ENCODE measurements at regions not wholly inside any gene's neighbourhood (a gene's known extent, or its start where the extent isn't known, plus 50 kb on each side); places are given as distances from the start of the nearest gene placed in this dataset.
A peak's percentile ranks its signal among the peaks of the same experiment; 100 is the strongest.

DNA sequence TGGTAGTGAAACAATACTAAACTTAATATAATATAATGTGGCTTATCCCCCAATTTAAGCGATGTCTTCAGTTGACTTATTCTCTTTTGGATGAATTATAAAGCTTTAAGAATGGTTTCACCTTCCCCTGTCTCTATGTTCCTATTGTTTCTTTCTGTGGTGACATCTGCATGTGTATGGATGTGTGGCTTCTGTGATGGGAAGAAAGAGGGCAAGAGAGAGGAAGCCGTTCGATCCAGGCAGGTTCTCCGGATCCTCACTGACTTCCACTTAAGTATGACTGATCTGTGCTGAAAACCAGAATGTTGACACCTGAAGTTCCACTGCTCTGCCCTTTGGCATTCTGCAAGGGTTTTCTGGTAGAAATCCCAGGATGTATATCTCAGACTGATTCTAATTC is 1150.8 kb downstream of the STPG2 start:
- Histone ChIP-seq H3K36me3 (ENCODE audit: control insufficient read depth, insufficient read depth, low read length) (no peaks in the 10 kb centered on the region), H3K27ac (ENCODE audit: low read depth, low read length) (no peak overlapping the region), H3K4me3 (ENCODE audit: low read length) (no peak overlapping the region), H3K9ac (ENCODE audit: extremely low read depth, low read length, poor library complexity, severe bottlenecking) (no peak overlapping the region), H3K4me1 (ENCODE audit: control insufficient read depth, insufficient read depth, low read length) (no peaks in the 10 kb centered on the region), H3K9me3 (ENCODE audit: control insufficient read depth, low read length) (no peaks in the 10 kb centered on the region), H3K27me3 (ENCODE audit: control insufficient read depth, insufficient read depth, low read length, poor library complexity, severe bottlenecking) (no peaks in the 10 kb centered on the region)
- TF ChIP-seq CTCF (conservative IDR thresholded peaks at IDR 0.05), result no peak
- DNase-seq, result no peak
- Mint-ChIP-seq H3K9me3 (no peaks in the 10 kb centered on the region), H3K4me3 (no peak overlapping the region), H3K27ac (no peak overlapping the region), H3K36me3 (ENCODE audit: low read depth) (no peaks in the 10 kb centered on the region), H3K4me1 (peaks cover 4% of the 10 kb centered on the region), H3K27me3 (ENCODE audit: insufficient read depth) (no peaks in the 10 kb centered on the region)
- WGBS, 2 experiments (ENCODE audit: insufficient coverage in 1 of 2, insufficient read length in 1 of 2), result 83% methylated on average over 3 of the region's 4 CpGs; no CpG with 5 or more reads in 1 of the 2 experiments

DNA sequence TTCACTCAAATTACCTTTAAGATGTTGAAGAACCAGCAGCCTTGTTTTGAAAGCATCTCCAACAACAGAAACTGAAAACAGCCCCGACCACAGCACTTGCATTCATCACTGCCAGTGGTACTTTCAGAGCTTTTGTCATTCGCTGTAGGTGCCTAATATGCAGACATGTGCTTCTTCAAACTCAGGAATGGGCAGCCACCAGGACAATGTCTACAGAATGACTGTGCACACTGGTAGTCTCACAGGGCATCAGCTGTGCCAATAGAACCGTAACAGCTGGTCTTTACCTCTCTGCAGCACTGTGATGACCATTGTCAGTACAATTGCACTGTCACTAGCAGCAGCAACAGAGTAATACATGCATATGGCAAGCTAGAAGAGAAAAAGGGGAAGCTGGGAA is 1149.7 kb downstream of the STPG2 start:
- Mint-ChIP-seq H3K9me3 (no peaks in the 10 kb centered on the region), H3K4me1 (peaks cover 13% of the 10 kb centered on the region), H3K4me3 (no peak overlapping the region), H3K27me3 (ENCODE audit: insufficient read depth) (no peaks in the 10 kb centered on the region), H3K36me3 (ENCODE audit: low read depth) (no peaks in the 10 kb centered on the region), H3K27ac (no peak overlapping the region)
- no peak for TF ChIP-seq CTCF (conservative IDR thresholded peaks at IDR 0.05)
- Histone ChIP-seq H3K9ac (ENCODE audit: extremely low read depth, low read length, poor library complexity, severe bottlenecking) (no peak overlapping the region), H3K36me3 (ENCODE audit: control insufficient read depth, insufficient read depth, low read length) (no peaks in the 10 kb centered on the region), H3K4me3 (ENCODE audit: low read length) (no peak overlapping the region), H3K4me1 (ENCODE audit: control insufficient read depth, insufficient read depth, low read length) (no peaks in the 10 kb centered on the region), H3K9me3 (ENCODE audit: control insufficient read depth, low read length) (no peaks in the 10 kb centered on the region), H3K27me3 (ENCODE audit: control insufficient read depth, insufficient read depth, low read length, poor library complexity, severe bottlenecking) (no peaks in the 10 kb centered on the region), H3K27ac (ENCODE audit: low read depth, low read length) (no peak overlapping the region)
- peak; percentile 54 for DNase-seq
- 81 to 83% methylated on average over 2 to 3 of the region's 3 CpGs for WGBS, 2 experiments (ENCODE audit: insufficient coverage in 1 of 2, insufficient read length in 1 of 2)

- Histone ChIP-seq H3K9me3 (ENCODE audit: control insufficient read depth, low read length) (no peaks in the 10 kb centered on the region), H3K9ac (ENCODE audit: extremely low read depth, low read length, poor library complexity, severe bottlenecking) (no peak overlapping the region), H3K27ac (ENCODE audit: low read depth, low read length) (no peak overlapping the region), H3K4me1 (ENCODE audit: control insufficient read depth, insufficient read depth, low read length) (no peaks in the 10 kb centered on the region), H3K27me3 (ENCODE audit: control insufficient read depth, insufficient read depth, low read length, poor library complexity, severe bottlenecking) (no peaks in the 10 kb centered on the region), H3K36me3 (ENCODE audit: control insufficient read depth, insufficient read depth, low read length) (no peaks in the 10 kb centered on the region), H3K4me3 (ENCODE audit: low read length) (no peak overlapping the region)
- Mint-ChIP-seq H3K27ac (no peak overlapping the region), H3K36me3 (ENCODE audit: low read depth) (no peaks in the 10 kb centered on the region), H3K27me3 (ENCODE audit: insufficient read depth) (no peaks in the 10 kb centered on the region), H3K4me3 (no peak overlapping the region), H3K4me1 (no peaks in the 10 kb centered on the region), H3K9me3 (no peaks in the 10 kb centered on the region)
- DNase-seq, result no peak
- no peak for TF ChIP-seq CTCF (conservative IDR thresholded peaks at IDR 0.05)
These were observed 1139.6 kb downstream of the STPG2 start for GRCh38 chr4:97003715-97004114.
